ENCODE measurements at regions not wholly inside any gene's neighbourhood (a gene's known extent, or its start where the extent isn't known, plus 50 kb on each side); places are given as distances from the start of the nearest gene placed in this dataset.

DNA sequence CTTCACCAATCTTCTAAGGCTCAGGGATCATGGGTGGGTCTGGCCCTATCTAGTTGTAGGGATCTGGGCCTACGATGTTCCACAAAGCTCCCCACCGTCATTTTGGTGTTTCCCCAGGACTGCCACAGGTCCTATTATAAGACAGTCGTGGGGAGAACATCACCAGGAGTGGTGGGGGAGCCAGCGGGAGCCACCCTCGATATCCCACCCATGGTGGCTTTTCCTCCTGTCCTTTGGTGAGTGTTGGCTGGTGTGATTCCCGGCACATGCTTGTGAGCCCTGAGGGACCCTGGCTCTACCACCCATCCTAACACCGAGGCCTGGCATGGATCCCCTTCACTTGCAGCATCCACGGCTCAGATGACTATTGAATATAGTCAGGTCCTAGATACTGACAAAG is 247.4 kb downstream of the ACTR3B start:
- TF ChIP-seq, protein P1, sequence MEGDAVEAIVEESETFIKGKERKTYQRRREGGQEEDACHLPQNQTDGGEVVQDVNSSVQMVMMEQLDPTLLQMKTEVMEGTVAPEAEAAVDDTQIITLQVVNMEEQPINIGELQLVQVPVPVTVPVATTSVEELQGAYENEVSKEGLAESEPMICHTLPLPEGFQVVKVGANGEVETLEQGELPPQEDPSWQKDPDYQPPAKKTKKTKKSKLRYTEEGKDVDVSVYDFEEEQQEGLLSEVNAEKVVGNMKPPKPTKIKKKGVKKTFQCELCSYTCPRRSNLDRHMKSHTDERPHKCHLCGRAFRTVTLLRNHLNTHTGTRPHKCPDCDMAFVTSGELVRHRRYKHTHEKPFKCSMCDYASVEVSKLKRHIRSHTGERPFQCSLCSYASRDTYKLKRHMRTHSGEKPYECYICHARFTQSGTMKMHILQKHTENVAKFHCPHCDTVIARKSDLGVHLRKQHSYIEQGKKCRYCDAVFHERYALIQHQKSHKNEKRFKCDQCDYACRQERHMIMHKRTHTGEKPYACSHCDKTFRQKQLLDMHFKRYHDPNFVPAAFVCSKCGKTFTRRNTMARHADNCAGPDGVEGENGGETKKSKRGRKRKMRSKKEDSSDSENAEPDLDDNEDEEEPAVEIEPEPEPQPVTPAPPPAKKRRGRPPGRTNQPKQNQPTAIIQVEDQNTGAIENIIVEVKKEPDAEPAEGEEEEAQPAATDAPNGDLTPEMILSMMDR (IDR thresholded peaks at IDR 0.05) = no peak
- no peak for TF ChIP-seq POLR2A (IDR thresholded peaks at IDR 0.05)
